Esophagus squamous epithelium (tissue), 5 donors: ENCODE measurements at regions not wholly inside any gene's neighbourhood (a gene's known extent, or its start where the extent isn't known, plus 50 kb on each side); places are given as distances from the start of the nearest gene placed in this dataset.

Experiments
- DNase-seq: peaks from one replicate; lab custom pipeline; 2025; lab: John Stamatoyannopoulos, UW
- H3K27ac ChIP-seq, 4 donors: fragments of 200-600 bp; sonication (generic); one replicate each; pipeline ENCODE4 v1.5.1; 2016 to 2019; ENCODE audit warnings: mild to moderate bottlenecking in 1 of 4
- H3K27me3 ChIP-seq, 4 donors: fragments of 200-600 bp; sonication (generic); 1 replicate in 3 of 4; 2 replicates in 1 of 4; pipeline versions ENCODE4 v1.5.1 to v1.6.0; 2017 to 2021; ENCODE audit warnings: antibody characterized with exemption in 1 of 4
- H3K36me3 ChIP-seq, 3 donors: fragments of 200-600 bp; sonication (generic); one replicate each; pipeline ENCODE4 v1.5.1; 2016 to 2019
- H3K4me1 ChIP-seq, 3 donors: fragments of 200-600 bp; sonication (generic); one replicate each; pipeline ENCODE4 v1.5.1; 2017 to 2019
- H3K4me3 ChIP-seq, 4 donors: fragments of 200-600 bp; sonication (generic); 1 replicate in 3 of 4; 2 replicates in 1 of 4; pipeline ENCODE4 v1.5.1; 2016 to 2019; ENCODE audit warnings: mild to moderate bottlenecking in 2 of 4, moderate library complexity in 1 of 4
- H3K9me3 ChIP-seq, 3 donors: fragments of 200-600 bp; sonication (generic); one replicate each; pipeline ENCODE4 v1.5.1; 2016 to 2019
- POLR2A ChIP-seq, 4 donors: fragments of 450-650 bp; IDR thresholded peaks; one replicate each; pipeline ENCODE4 v1.6.1; 2017; ENCODE audit warnings: antibody characterized with exemption in 4 of 4, mild to moderate bottlenecking in 4 of 4, moderate library complexity in 3 of 4
- WGBS, 2 donors: methylation state at CpG; one replicate each; pipeline ENCODE4 v1.1.5; 2018; 5-methylcytosine and 5-hydroxymethylcytosine counted together
- intact Hi-C: fragments of 100-400 bp; cut with DNase I; formaldehyde crosslinking; loops from one replicate; pipeline ENCODE4 v1.15.0; 2022
- TF ChIP-seq, protein P1 (sequence below), 6 experiments: fragments of 450-650 bp in 4 of 6; fragments of 200-600 bp in 2 of 6; sonication (generic) in 2 of 6; IDR thresholded peaks; one replicate each; pipeline ENCODE4 v1.5.1; 2016 to 2019; ENCODE audit warnings: antibody characterized with exemption in 6 of 6, mild to moderate bottlenecking in 4 of 6, moderate library complexity in 4 of 6
- donor health status: DM: yes; HTN: yes; CAD: no.

DNA sequence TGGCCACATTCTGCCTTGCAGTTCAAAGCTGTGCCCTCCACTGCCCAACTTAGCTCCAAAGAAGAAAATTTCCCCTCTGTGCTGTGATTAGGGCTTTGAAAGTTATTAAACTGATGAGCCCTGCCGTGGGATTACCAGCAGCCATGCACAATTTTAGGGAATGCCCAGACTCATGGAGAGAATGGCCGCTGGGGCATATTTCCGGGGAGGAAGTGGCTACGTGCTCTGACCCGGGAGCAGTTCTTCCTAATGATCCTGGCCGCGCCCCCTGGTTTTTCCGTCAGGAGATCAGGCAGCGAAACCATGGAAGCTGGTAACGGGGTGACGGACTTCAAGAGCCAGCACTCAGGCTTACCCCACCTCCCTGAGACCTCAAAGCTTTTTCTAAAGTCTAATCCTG, 365.5 kb upstream of the PFKP start:
- H3K27ac ChIP-seq: no peak overlapping the region
- H3K27me3 ChIP-seq: no peaks in the 10 kb centered on the region
- no peaks in the 10 kb centered on the region for H3K9me3 ChIP-seq
- H3K36me3 ChIP-seq: no peaks in the 10 kb centered on the region
- no peak overlapping the region for H3K4me3 ChIP-seq
- TF ChIP-seq, protein P1, sequence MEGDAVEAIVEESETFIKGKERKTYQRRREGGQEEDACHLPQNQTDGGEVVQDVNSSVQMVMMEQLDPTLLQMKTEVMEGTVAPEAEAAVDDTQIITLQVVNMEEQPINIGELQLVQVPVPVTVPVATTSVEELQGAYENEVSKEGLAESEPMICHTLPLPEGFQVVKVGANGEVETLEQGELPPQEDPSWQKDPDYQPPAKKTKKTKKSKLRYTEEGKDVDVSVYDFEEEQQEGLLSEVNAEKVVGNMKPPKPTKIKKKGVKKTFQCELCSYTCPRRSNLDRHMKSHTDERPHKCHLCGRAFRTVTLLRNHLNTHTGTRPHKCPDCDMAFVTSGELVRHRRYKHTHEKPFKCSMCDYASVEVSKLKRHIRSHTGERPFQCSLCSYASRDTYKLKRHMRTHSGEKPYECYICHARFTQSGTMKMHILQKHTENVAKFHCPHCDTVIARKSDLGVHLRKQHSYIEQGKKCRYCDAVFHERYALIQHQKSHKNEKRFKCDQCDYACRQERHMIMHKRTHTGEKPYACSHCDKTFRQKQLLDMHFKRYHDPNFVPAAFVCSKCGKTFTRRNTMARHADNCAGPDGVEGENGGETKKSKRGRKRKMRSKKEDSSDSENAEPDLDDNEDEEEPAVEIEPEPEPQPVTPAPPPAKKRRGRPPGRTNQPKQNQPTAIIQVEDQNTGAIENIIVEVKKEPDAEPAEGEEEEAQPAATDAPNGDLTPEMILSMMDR (IDR thresholded peaks at IDR 0.05): no peak
- TF ChIP-seq POLR2A (IDR thresholded peaks at IDR 0.05): no peak
- intact Hi-C loops: no loop called here
- H3K4me1 ChIP-seq: no peaks in the 10 kb centered on the region
- DNase-seq: no peak
- 89 to 100% methylated on average over 3 to 11 of the region's 11 CpGs for WGBS, 2 donors

DNA sequence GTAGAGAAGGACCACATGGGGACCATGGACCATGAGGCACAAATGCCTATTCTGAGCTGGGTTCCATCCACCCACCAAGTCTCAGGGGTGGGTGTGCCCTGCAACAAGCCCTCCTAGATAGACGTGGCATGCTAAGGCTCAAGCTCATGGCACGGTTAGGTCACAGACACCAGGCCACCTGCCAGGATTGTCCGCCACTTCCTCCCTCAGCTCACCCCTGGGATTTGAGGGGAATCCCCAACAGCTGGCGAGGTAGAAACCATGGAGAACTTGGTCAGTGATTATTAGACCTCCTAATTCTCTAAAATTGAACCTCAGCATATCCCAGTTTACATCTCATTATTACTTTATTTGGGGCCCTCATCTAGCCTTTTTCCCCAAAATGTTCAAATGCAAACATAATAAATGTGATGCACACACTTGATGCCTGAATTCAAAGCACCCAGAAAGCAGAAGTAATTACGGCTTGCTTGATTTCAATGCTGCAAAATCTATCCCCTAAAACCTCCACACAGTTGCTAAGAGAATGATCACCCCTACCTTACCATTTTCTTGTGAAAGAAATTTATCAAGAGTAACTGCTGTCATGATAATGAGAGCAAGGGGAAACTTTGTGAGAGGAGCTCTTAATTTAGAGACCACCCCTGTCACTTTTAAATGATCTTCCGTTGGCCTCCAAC, 366.6 kb upstream of the PFKP start:
- no peaks in the 10 kb centered on the region for H3K4me1 ChIP-seq
- no peak overlapping the region for H3K27ac ChIP-seq
- WGBS, 2 donors: 68 to 69% methylated on average over 6 of the region's 6 CpGs
- no peak overlapping the region for H3K4me3 ChIP-seq
- H3K36me3 ChIP-seq: no peaks in the 10 kb centered on the region
- no peak for TF ChIP-seq POLR2A (IDR thresholded peaks at IDR 0.05)
- TF ChIP-seq, protein P1 (IDR thresholded peaks at IDR 0.05): no peak
- no peaks in the 10 kb centered on the region for H3K9me3 ChIP-seq
- intact Hi-C loops: no loop called here
- H3K27me3 ChIP-seq: no peaks in the 10 kb centered on the region
- no peak for DNase-seq

DNA sequence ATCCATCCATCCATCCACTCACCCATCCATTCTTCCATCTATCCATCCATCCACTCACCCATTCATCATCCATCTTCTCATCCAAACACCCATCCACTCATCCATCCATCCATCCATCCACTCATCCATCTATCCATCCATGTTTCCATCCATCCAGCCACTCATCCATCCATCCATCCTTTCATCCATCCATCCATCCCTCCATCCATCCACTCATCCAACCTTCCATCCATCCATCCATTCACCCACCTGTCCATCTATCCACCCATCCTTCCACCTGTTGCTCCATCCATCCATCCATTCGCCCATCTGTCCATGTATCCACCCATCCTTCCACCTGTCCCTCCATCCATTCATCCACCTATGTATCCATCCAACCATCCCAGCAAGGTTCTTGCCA, 378.4 kb upstream of the PFKP start:
- Histone ChIP-seq H3K4me1 (no peaks in the 10 kb centered on the region), H3K27ac (no peak overlapping the region), H3K4me3 (no peak overlapping the region), H3K9me3 (no peaks in the 10 kb centered on the region), H3K27me3 (no peaks in the 10 kb centered on the region), H3K36me3 (no peaks in the 10 kb centered on the region)
- intact Hi-C loops: no loop called here
- no peak for TF ChIP-seq POLR2A (IDR thresholded peaks at IDR 0.05)
- TF ChIP-seq, protein P1 (IDR thresholded peaks at IDR 0.05): no peak
- WGBS, 2 donors: 27 to 39% methylated on average over 1 of the region's 1 CpG
- DNase-seq: no peak

DNA sequence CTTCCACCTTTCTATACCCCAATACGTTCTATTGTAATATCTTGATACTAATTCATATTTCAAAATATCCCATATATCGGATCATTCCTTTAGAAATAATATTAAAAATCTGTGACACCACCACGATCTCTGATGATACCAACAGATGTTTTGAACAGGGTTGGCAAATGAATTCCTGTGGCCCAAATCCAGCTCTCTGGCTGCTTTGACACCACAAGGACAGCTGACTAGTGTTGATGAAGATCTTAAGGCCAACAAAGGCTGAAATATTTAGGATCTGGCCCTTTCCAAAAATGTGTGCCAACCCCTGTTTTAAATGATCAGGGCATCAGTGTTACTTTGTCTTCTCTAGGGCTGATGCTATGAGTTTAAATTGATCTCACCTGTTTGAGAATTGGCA, 380.7 kb upstream of the PFKP start:
- H3K27ac ChIP-seq: no peak overlapping the region
- H3K4me3 ChIP-seq: no peak overlapping the region
- 61 to 77% methylated on average over 3 of the region's 3 CpGs for WGBS, 2 donors
- H3K9me3 ChIP-seq: no peaks in the 10 kb centered on the region
- H3K36me3 ChIP-seq: no peaks in the 10 kb centered on the region
- TF ChIP-seq, protein P1 (IDR thresholded peaks at IDR 0.05): no peak
- no peak for TF ChIP-seq POLR2A (IDR thresholded peaks at IDR 0.05)
- intact Hi-C loops: no loop called here
- DNase-seq: no peak
- peaks cover 0 to 3% (median 0%) of the 10 kb centered on the region in 4 donors for H3K27me3 ChIP-seq
- no peaks in the 10 kb centered on the region for H3K4me1 ChIP-seq

DNA sequence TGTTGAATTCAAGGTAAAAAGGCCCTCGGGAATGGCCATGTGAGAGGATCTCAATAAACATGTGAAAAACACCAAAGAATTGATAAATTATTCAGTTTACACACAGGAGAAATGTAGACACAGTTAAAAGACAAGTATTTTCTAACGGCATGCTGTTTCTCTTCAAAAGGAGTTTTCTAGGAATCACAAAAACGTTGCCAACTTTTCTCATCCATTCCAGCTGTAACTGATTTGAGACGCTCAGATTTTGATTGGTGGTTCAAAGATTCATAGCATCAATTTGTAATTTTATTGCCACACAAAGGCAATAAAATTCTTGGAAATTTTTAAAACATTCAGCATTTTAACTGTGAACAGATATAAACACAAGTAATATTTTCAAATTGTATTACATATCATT, 384.9 kb upstream of the PFKP start:
- H3K4me1 ChIP-seq: no peaks in the 10 kb centered on the region
- intact Hi-C loops: no loop called here
- TF ChIP-seq, protein P1 (IDR thresholded peaks at IDR 0.05): no peak
- TF ChIP-seq POLR2A (IDR thresholded peaks at IDR 0.05): no peak
- no peak overlapping the region for H3K27ac ChIP-seq
- no peak for DNase-seq
- no peaks in the 10 kb centered on the region for H3K9me3 ChIP-seq
- WGBS, 2 donors: 39 to 58% methylated on average over 4 of the region's 4 CpGs
- H3K27me3 ChIP-seq: peaks cover 0 to 7% (median 0%) of the 10 kb centered on the region in 4 donors
- no peak overlapping the region for H3K4me3 ChIP-seq
- H3K36me3 ChIP-seq: no peaks in the 10 kb centered on the region
